Activated CD8-positive, alpha-beta T cell treated with anti-CD3 and anti-CD28 coated beads, Interleukin-2, amount 10 ng/mL, durations not matched to agents 7 days and 5 days (primary cell): ENCODE measurements at regions not wholly inside any gene's neighbourhood (a gene's known extent, or its start where the extent isn't known, plus 50 kb on each side); places are given as distances from the start of the nearest gene placed in this dataset.

Experiments
- ATAC-seq: fragments of 150-1000 bp; cut with Tn5 transposase; one replicate; pipeline ENCODE4 v1.10.0; 2021; ENCODE audit warnings: moderate library complexity
- CTCF ChIA-PET: fragments of 350-600 bp; sonication (Branson Sonifier 250); formaldehyde crosslinking; loops from one replicate; lab custom pipeline; 2021; ENCODE audit warnings: antibody characterized with exemption; lab: Charles Lee
- POLR2A ChIA-PET: fragments of 350-600 bp; sonication (Branson Sonifier 250); formaldehyde crosslinking; loops from one replicate; lab custom pipeline; 2021; ENCODE audit warnings: antibody characterized with exemption; lab: Charles Lee
- DNase-seq: peaks from one replicate; pipeline ENCODE4 v3.0.0-alpha.2; 2020
- H3K27ac Mint-ChIP-seq: one replicate; pipeline ENCODE4 v1.8.0; 2021; ENCODE audit warnings: mild to moderate bottlenecking, mixed read lengths
- H3K27me3 Mint-ChIP-seq: one replicate; pipeline ENCODE4 v1.8.0; 2021; ENCODE audit warnings: low read depth, mixed read lengths
- H3K36me3 Mint-ChIP-seq: one replicate; pipeline ENCODE4 v1.8.0; 2021; ENCODE audit warnings: low read depth, mixed read lengths
- H3K4me1 Mint-ChIP-seq: one replicate; pipeline ENCODE4 v1.8.0; 2021; ENCODE audit warnings: low read depth, mixed read lengths
- H3K4me3 Mint-ChIP-seq: one replicate; pipeline ENCODE4 v1.8.0; 2021; ENCODE audit warnings: mild to moderate bottlenecking, mixed read lengths
- H3K9me3 Mint-ChIP-seq: one replicate; pipeline ENCODE4 v1.8.0; 2022; ENCODE audit warnings: mixed read lengths; ENCODE audit not compliant: insufficient read depth

DNA sequence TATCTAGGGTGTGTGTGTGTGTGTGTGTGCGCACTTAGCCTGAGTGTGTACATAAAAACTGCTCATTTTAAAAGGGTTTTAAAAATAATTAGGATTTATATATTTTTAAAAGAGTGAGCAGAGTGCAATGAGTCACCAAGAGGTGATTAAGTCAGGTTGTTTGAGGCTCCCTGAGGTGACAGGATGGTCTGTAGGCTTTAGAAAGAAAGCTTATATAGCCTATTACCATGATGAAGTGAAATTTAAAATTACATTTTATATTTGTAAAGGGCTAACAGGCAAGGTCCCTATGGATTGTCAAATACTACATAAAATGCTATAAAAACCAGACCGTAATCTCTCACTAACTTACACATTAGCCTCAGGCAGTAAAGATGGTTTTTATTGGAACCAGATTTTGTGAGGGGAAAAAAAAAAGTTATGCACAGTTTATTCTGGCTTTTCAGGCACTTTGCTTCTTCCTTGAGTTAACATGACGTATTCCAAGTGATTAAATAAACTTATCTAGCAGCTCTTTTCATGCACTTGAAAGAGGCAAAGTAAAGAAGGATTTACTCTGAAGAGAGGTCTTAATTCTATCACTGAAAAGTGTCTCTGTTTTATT is 711.7 kb upstream of the PTBP2 start:
- POLR2A ChIA-PET = no interaction called here
- DNase-seq = no peak
- Mint-ChIP-seq H3K9me3 (no peaks in the 10 kb centered on the region), H3K27ac (no peak overlapping the region), H3K4me1 (no peaks in the 10 kb centered on the region), H3K27me3 (no peaks in the 10 kb centered on the region), H3K36me3 (no peaks in the 10 kb centered on the region), H3K4me3 (no peak overlapping the region)
- CTCF ChIA-PET = no interaction called here
- ATAC-seq = no peak

- DNase-seq = no peak
- ChIA-PET CTCF (no interaction called here), POLR2A (no interaction called here)
- no peaks in the 10 kb centered on the region for H3K36me3 Mint-ChIP-seq
- H3K27ac Mint-ChIP-seq = no peak overlapping the region
- no peak overlapping the region for H3K4me3 Mint-ChIP-seq
- no peaks in the 10 kb centered on the region for H3K9me3 Mint-ChIP-seq
- no peaks in the 10 kb centered on the region for H3K4me1 Mint-ChIP-seq
- H3K27me3 Mint-ChIP-seq = no peaks in the 10 kb centered on the region
- no peak for ATAC-seq
These were observed 710.0 kb upstream of the PTBP2 start for GRCh38 chr1:96011606-96012005.

GRCh38 chr1:96016219-96016618 is 705.4 kb upstream of the PTBP2 start:
- Mint-ChIP-seq H3K9me3 (no peaks in the 10 kb centered on the region), H3K4me1 (no peaks in the 10 kb centered on the region), H3K27me3 (no peaks in the 10 kb centered on the region), H3K27ac (no peak overlapping the region), H3K36me3 (no peaks in the 10 kb centered on the region), H3K4me3 (no peak overlapping the region)
- ChIA-PET CTCF (no interaction called here), POLR2A (no interaction called here)
- no peak for DNase-seq
- no peak for ATAC-seq

DNA sequence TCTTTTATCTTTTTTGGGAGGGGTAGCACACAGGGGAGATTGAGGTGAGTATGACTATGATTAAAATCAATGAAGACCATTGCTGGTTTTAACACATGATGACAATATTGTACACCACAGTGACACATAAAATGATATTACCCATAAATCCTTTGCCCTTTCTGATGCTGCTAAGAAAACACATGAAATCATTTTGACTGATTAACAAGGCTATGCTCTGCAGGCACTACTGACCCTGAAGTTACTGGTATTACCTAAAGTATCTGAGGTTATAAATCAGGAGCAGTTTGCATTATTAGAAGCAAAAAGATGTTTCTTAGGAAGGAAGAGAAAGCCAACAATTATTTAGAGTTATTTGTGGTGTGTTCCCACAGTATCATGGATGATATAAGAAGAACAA is 701.2 kb upstream of the PTBP2 start:
- H3K36me3 Mint-ChIP-seq = no peaks in the 10 kb centered on the region
- DNase-seq = no peak
- CTCF ChIA-PET = no interaction called here
- POLR2A ChIA-PET = no interaction called here
- no peaks in the 10 kb centered on the region for H3K9me3 Mint-ChIP-seq
- no peaks in the 10 kb centered on the region for H3K4me1 Mint-ChIP-seq
- no peaks in the 10 kb centered on the region for H3K27me3 Mint-ChIP-seq
- H3K27ac Mint-ChIP-seq = no peak overlapping the region
- no peak for ATAC-seq
- H3K4me3 Mint-ChIP-seq = no peak overlapping the region

DNA sequence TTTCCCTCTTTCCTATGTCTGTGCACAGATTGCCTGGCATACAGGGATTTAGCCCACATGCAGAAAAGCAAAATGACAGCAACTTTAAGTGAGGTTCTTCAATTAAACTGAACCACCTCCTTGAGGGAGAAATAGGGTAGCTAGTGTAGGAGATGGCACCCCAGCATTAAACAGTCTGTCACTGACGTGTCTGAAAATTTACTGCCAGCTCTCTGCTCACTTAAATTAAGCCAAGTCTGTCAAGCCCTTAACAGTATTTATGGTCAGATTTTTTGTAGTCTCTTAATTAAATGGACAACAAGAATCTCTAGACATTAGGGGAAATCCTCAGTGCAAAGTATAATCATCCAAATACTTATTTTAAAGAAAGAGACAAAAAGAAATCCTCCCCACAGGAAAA is 696.5 kb upstream of the PTBP2 start:
- ChIA-PET CTCF (no interaction called here), POLR2A (no interaction called here)
- H3K36me3 Mint-ChIP-seq = no peaks in the 10 kb centered on the region
- no peaks in the 10 kb centered on the region for H3K4me1 Mint-ChIP-seq
- H3K27me3 Mint-ChIP-seq = no peaks in the 10 kb centered on the region
- ATAC-seq = no peak
- H3K4me3 Mint-ChIP-seq = no peak overlapping the region
- no peak for DNase-seq
- H3K27ac Mint-ChIP-seq = no peak overlapping the region
- H3K9me3 Mint-ChIP-seq = peaks cover 4% of the 10 kb centered on the region

DNA sequence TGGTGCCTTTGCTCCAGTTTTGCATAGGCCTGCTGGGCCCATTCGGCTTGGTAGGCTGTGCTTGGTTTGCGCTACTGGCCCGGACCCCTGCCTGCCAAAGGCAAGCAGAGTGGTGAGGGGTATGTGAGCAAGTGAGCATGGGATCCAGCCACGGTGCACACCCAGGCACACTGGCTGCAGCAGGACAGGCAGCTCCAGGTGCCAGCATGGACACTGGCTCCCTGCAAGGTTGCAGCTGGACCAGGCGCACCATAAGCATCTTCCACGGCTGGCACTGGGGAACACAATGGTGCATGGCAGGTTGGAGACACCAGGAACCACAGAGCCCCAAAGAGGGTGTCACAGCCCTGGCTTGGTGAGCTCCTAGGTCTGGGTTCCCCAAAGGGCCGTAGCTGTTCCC is 693.5 kb upstream of the PTBP2 start:
- no peak for DNase-seq
- Mint-ChIP-seq H3K4me1 (no peaks in the 10 kb centered on the region), H3K36me3 (no peaks in the 10 kb centered on the region), H3K27ac (no peak overlapping the region), H3K27me3 (no peaks in the 10 kb centered on the region), H3K4me3 (no peak overlapping the region), H3K9me3 (peaks cover 4% of the 10 kb centered on the region)
- CTCF ChIA-PET = no interaction called here
- no peak for ATAC-seq
- POLR2A ChIA-PET = no interaction called here

DNA sequence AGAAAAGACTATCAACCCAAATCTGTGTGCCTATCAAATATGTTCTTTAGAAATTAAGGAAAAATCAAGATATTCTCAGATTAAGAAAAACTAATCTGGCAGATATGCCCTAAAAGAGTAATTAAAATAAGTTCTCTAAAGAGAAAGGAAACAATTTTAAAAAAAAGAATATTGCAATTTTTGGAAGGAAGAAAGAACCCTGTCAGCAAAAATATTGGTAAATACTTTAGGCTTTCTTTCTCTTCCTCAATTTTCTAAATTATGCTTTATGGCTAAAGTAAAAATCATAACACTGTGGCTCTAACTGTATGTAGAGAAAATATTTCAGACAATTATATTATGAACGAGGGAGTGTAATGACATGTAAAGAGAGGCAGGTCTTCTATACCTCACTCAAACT is 691.3 kb upstream of the PTBP2 start:
- ATAC-seq (no peak), DNase-seq (no peak)
- Mint-ChIP-seq H3K27me3 (no peaks in the 10 kb centered on the region), H3K36me3 (no peaks in the 10 kb centered on the region), H3K4me3 (no peak overlapping the region), H3K9me3 (peaks cover 4% of the 10 kb centered on the region), H3K4me1 (no peaks in the 10 kb centered on the region), H3K27ac (no peak overlapping the region)
- POLR2A ChIA-PET = no interaction called here
- CTCF ChIA-PET = no interaction called here

- no peak for ATAC-seq
- H3K4me3 Mint-ChIP-seq = no peak overlapping the region
- ChIA-PET CTCF (no interaction called here), POLR2A (no interaction called here)
- no peaks in the 10 kb centered on the region for H3K4me1 Mint-ChIP-seq
- no peak for DNase-seq
- H3K9me3 Mint-ChIP-seq = no peaks in the 10 kb centered on the region
- H3K27me3 Mint-ChIP-seq = no peaks in the 10 kb centered on the region
- no peaks in the 10 kb centered on the region for H3K36me3 Mint-ChIP-seq
- H3K27ac Mint-ChIP-seq = no peak overlapping the region
These were observed 687.6 kb upstream of the PTBP2 start for GRCh38 chr1:96034006-96034405.

DNA sequence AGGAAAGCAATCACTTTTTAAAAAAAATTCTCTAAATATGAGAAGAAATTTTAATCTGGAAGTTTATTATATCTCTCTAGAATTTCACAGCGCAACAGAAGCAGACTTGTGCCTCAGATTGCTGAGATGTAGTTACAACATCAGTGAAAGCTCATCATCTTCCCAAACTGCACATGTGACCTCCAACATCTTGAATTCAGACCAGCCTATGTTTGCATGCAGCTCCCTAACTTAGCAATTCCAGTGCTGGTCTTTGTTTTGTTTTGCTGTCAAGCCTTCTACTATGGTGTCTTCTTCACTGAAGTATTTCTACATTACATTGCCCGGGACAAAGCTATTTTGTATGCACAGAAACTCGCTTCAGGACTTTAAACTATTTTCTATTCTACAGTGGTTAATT is 684.8 kb upstream of the PTBP2 start:
- Mint-ChIP-seq H3K27me3 (no peaks in the 10 kb centered on the region), H3K4me3 (no peak overlapping the region), H3K9me3 (peaks cover 3% of the 10 kb centered on the region), H3K36me3 (no peaks in the 10 kb centered on the region), H3K4me1 (no peaks in the 10 kb centered on the region), H3K27ac (no peak overlapping the region)
- ATAC-seq = no peak
- DNase-seq = no peak
- POLR2A ChIA-PET = no interaction called here
- CTCF ChIA-PET = no interaction called here

- ChIA-PET POLR2A (no interaction called here), CTCF (no interaction called here)
- DNase-seq (no peak), ATAC-seq (no peak)
- H3K36me3 Mint-ChIP-seq = no peaks in the 10 kb centered on the region
- H3K27me3 Mint-ChIP-seq = no peaks in the 10 kb centered on the region
- H3K27ac Mint-ChIP-seq = no peak overlapping the region
- peaks cover 3% of the 10 kb centered on the region for H3K9me3 Mint-ChIP-seq
- H3K4me3 Mint-ChIP-seq = no peak overlapping the region
- no peaks in the 10 kb centered on the region for H3K4me1 Mint-ChIP-seq
These were observed 682.9 kb upstream of the PTBP2 start for GRCh38 chr1:96038636-96039035.

DNA sequence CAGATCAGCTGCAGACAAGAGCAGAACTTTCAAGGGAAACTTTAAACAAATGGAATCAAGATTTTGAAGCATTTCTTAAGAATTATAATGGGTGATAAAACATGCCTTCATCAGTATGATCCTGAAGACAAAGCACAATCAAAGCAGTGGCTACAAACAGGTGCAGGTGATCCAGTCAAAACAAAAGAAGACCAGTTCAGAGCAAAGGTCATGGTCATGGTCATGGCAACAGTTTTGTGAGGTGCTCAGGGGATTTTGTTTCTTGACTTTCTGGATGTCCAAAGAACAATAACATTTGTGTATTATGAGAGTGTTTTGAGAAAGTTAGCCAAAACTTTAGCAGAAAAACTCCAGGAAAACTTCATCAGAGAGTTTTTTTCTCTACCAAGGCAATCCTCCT is 681.7 kb upstream of the PTBP2 start:
- H3K27ac Mint-ChIP-seq = no peak overlapping the region
- no peak for DNase-seq
- no peaks in the 10 kb centered on the region for H3K27me3 Mint-ChIP-seq
- H3K4me3 Mint-ChIP-seq = no peak overlapping the region
- H3K9me3 Mint-ChIP-seq = peaks cover 3% of the 10 kb centered on the region
- H3K36me3 Mint-ChIP-seq = no peaks in the 10 kb centered on the region
- H3K4me1 Mint-ChIP-seq = no peaks in the 10 kb centered on the region
- POLR2A ChIA-PET = no interaction called here
- no peak for ATAC-seq
- CTCF ChIA-PET = no interaction called here

- H3K9me3 Mint-ChIP-seq = peaks cover 3% of the 10 kb centered on the region
- POLR2A ChIA-PET = no interaction called here
- CTCF ChIA-PET = no interaction called here
These were observed 680.1 kb upstream of the PTBP2 start for GRCh38 chr1:96041470-96041869.

GRCh38 chr1:96048572-96049212 is 672.9 kb upstream of the PTBP2 start:
- DNase-seq = no peak
- peaks cover 4% of the 10 kb centered on the region for H3K9me3 Mint-ChIP-seq
- no peak for ATAC-seq
- no peaks in the 10 kb centered on the region for H3K36me3 Mint-ChIP-seq
- CTCF ChIA-PET = no interaction called here
- POLR2A ChIA-PET = no interaction called here
- H3K4me3 Mint-ChIP-seq = no peak overlapping the region
- H3K4me1 Mint-ChIP-seq = no peaks in the 10 kb centered on the region
- H3K27me3 Mint-ChIP-seq = no peaks in the 10 kb centered on the region
- H3K27ac Mint-ChIP-seq = no peak overlapping the region

More at GRCh38 chr1:96041470-96041869, 680.1 kb upstream of the PTBP2 start:
- Mint-ChIP-seq H3K27me3 (no peaks in the 10 kb centered on the region), H3K4me1 (no peaks in the 10 kb centered on the region), H3K4me3 (no peak overlapping the region), H3K36me3 (no peaks in the 10 kb centered on the region), H3K27ac (no peak overlapping the region)
- no peak for DNase-seq
- ATAC-seq = no peak
